K562 (cell line): ENCODE measurements at regions not wholly inside any gene's neighbourhood (a gene's known extent, or its start where the extent isn't known, plus 50 kb on each side); places are given as distances from the start of the nearest gene placed in this dataset.

Source experiments
- ATAC-seq: fragments of 200-7000 bp; cut with Tn5 transposase; 3 replicates; pipeline ENCODE4 v1.9.1; 2020; ENCODE audit warnings: moderate library complexity
- BruUV-seq: library from RNA; stranded (reverse); fragments of 400-500 nt; replicated peaks from 2 replicates; lab custom pipeline; 2021; lab: Mats Ljungman, UMichigan
- CTCF ChIA-PET: fragments of 300-600 bp; formaldehyde crosslinking; extraction: SDS; loops from one replicate; lab custom pipeline; 2021; ENCODE audit warnings: low intra/inter-chr PET ratio; lab: Yijun Ruan, JAX
- POLR2A ChIA-PET: fragments of 300-600, 350-650 bp; sonication (Branson Sonifier 250); formaldehyde crosslinking; extraction: SDS; loops from one replicate; lab custom pipeline; 2021; ENCODE audit warnings: antibody characterized with exemption, inconsistent platforms; lab: Yijun Ruan, JAX
- DNase-seq, 4 experiments: peaks; one replicate each; pipeline versions ENCODE4 v3.0.0 to v3.0.0-alpha.2; 2011 to 2018; ENCODE audit warnings: low spot score in 3 of 4, mixed read lengths in 3 of 4; ENCODE audit errors: extremely low read depth in 1 of 4
- FAIRE-seq: peaks from 2 replicates; lab custom pipeline; 2011; peaks lifted over from hg19 to GRCh38; lab: Jason Lieb, UNC
- H2AFZ ChIP-seq: 2 replicates; pipeline ENCODE4 v1.6.0; 2011; ENCODE audit warnings: low read depth, low read length, control low read depth, inconsistent platforms
- H3K27ac ChIP-seq: fragments of 200-600 bp; 3 replicates; pipeline ENCODE4 v1.8.0; 2011; ENCODE audit warnings: low read depth, mild to moderate bottlenecking, control low read depth, inconsistent platforms, low read length, moderate library complexity, mixed read lengths; ENCODE audit errors: extremely low read depth
- H3K27me3 ChIP-seq, 2 experiments: fragments of 300-600 bp in 1 of 2; 2 replicates in 1 of 2; 3 replicates in 1 of 2; pipeline versions ENCODE4 v1.6.0 to v1.8.0; 2011; ENCODE audit warnings: inconsistent platforms in 2 of 2, low read length in 2 of 2, mild to moderate bottlenecking in 1 of 2, mixed read lengths in 1 of 2, moderate library complexity in 1 of 2; ENCODE audit not compliant: control insufficient read depth in 2 of 2, insufficient read depth in 2 of 2
- H3K36me3 ChIP-seq: fragments of 300-600 bp; 3 replicates; pipeline ENCODE4 v1.8.0; 2011; ENCODE audit warnings: mild to moderate bottlenecking, low read length, inconsistent platforms; ENCODE audit not compliant: control insufficient read depth, insufficient read depth
- H3K4me1 ChIP-seq, 2 experiments: fragments of 200-600 bp in 1 of 2; replicated peaks in 1 of 2; 2 replicates in 1 of 2; 3 replicates in 1 of 2; pipeline versions ENCODE4 v1.5.1 to v1.8.0; 2011; ENCODE audit warnings: inconsistent platforms in 2 of 2, low read length in 2 of 2, mild to moderate bottlenecking in 1 of 2, mixed read lengths in 1 of 2, moderate library complexity in 1 of 2; ENCODE audit not compliant: control insufficient read depth in 2 of 2, insufficient read depth in 2 of 2
- H3K4me2 ChIP-seq: 2 replicates; pipeline ENCODE4 v1.6.1; 2011; ENCODE audit warnings: low read length, control low read depth, inconsistent platforms, mixed read lengths; ENCODE audit not compliant: insufficient read depth
- H3K4me3 ChIP-seq: fragments of 200-600 bp; sonication (generic), shearing (Covaris generic); 2 replicates; pipeline ENCODE4 v1.5.1; 2016; ENCODE audit warnings: control low read depth, inconsistent platforms
- H3K79me2 ChIP-seq: fragments of 200-600 bp; 3 replicates; pipeline ENCODE4 v1.8.0; 2011; ENCODE audit warnings: low read length, inconsistent platforms; ENCODE audit not compliant: control insufficient read depth, insufficient read depth
- H3K9ac ChIP-seq, 2 experiments: 2 replicates each; pipeline versions ENCODE4 v1.6.0 to v1.6.1; 2011; ENCODE audit warnings: low read depth in 2 of 2, low read length in 2 of 2, control low read depth in 1 of 2, inconsistent platforms in 1 of 2, mild to moderate bottlenecking in 1 of 2, mixed read lengths in 1 of 2; ENCODE audit not compliant: insufficient read depth in 1 of 2
- H3K9me1 ChIP-seq: one replicate; pipeline ENCODE4 v1.6.0; 2011; ENCODE audit warnings: inconsistent platforms, mild to moderate bottlenecking, low read length, moderate library complexity; ENCODE audit not compliant: control insufficient read depth, insufficient read depth
- H3K9me3 ChIP-seq: replicated peaks from 2 replicates; pipeline ENCODE4 v1.5.1; 2011; ENCODE audit warnings: low read depth, low read length, inconsistent platforms; ENCODE audit not compliant: control insufficient read depth, insufficient read depth
- H4K20me1 ChIP-seq: replicated peaks from 2 replicates; pipeline ENCODE4 v1.6.1; 2011; ENCODE audit warnings: low read length, inconsistent platforms, mixed read lengths; ENCODE audit not compliant: control insufficient read depth, insufficient read depth
- ADNP ChIP-seq: fragments of 200-800 bp; sonication (Bioruptor generic); IDR thresholded peaks from 2 replicates; pipeline ENCODE4 v1.6.1; 2016; ENCODE audit warnings: missing genetic modification characterization, missing compliant biosample characterization
- ARID2 ChIP-seq: fragments of 450-650 bp; IDR thresholded peaks from 2 replicates; pipeline ENCODE4 v1.6.1; 2017; ENCODE audit warnings: antibody characterized with exemption, mild to moderate bottlenecking
- HNRNPUL1 ChIP-seq: fragments of 200-400 bp; formaldehyde crosslinking; IDR thresholded peaks from 2 replicates; pipeline ENCODE4 v1.6.1; 2017; ENCODE audit warnings: low read length
- LEF1 ChIP-seq: fragments of 450-650 bp; IDR thresholded peaks from 2 replicates; pipeline ENCODE4 v1.6.1; 2016; ENCODE audit warnings: mild to moderate bottlenecking
- MAFG ChIP-seq: fragments of 450-650 bp; conservative IDR thresholded peaks from 2 replicates; pipeline ENCODE4 v1.6.1; 2016; ENCODE audit warnings: missing genetic modification characterization, missing compliant biosample characterization
- MCM3 ChIP-seq: fragments of 450-650 bp; IDR thresholded peaks from 2 replicates; pipeline ENCODE4 v1.6.1; 2016
- NEUROD1 ChIP-seq: fragments of 150-350 bp; IDR thresholded peaks from 2 replicates; pipeline ENCODE4 v1.6.1; 2014; ENCODE audit warnings: borderline replicate concordance, low read length, low read depth; ENCODE audit not compliant: partially characterized antibody
- OTX1 ChIP-seq: fragments of 450-650 bp; formaldehyde crosslinking; IDR thresholded peaks from 2 replicates; pipeline ENCODE4 v1.4.0; 2022; ENCODE audit warnings: mild to moderate bottlenecking
- RERE ChIP-seq: sonication (generic); formaldehyde crosslinking; IDR thresholded peaks from 2 replicates; pipeline ENCODE4 v1.8.0; 2023; ENCODE audit warnings: missing genetic modification reagents, mild to moderate bottlenecking, borderline replicate concordance
- RFX5 ChIP-seq: IDR thresholded peaks from 2 replicates; pipeline ENCODE4 v1.6.1; 2011; ENCODE audit warnings: low read depth, mild to moderate bottlenecking, improper control_type of control experiment, low read length
- SIN3B ChIP-seq: fragments of 450-650 bp; IDR thresholded peaks from 2 replicates; pipeline ENCODE4 v1.6.1; 2017; ENCODE audit warnings: low read depth, mild to moderate bottlenecking, moderate library complexity
- VEZF1 ChIP-seq: fragments of 200-800 bp; sonication (Bioruptor generic); IDR thresholded peaks from 2 replicates; pipeline ENCODE4 v1.6.1; 2017; ENCODE audit warnings: missing genetic modification characterization, missing compliant biosample characterization
- ZNF778 ChIP-seq: fragments of 450-650 bp; formaldehyde crosslinking; IDR thresholded peaks from 2 replicates; pipeline ENCODE4 v1.4.0; 2020; ENCODE audit warnings: mild to moderate bottlenecking, moderate library complexity
- WGBS: fragments of 100-300 bp; shearing (Covaris generic); methylation state at CpG from one replicate; pipeline ENCODE4 v1.1.6; 2016; ENCODE audit warnings: low coverage, mixed read lengths; ENCODE audit not compliant: insufficient coverage; ENCODE audit errors: missing lambda C conversion rate; 5-methylcytosine and 5-hydroxymethylcytosine counted together
- in situ Hi-C: fragments of 300-500 bp; cut with MboI; formaldehyde crosslinking; loops from 4 replicates; pipeline ENCODE4 v1.15.0; 2018; ENCODE audit warnings: inconsistent platforms, mixed read lengths
- intact Hi-C: fragments of 100-400 bp; cut with micrococcal nuclease; formaldehyde crosslinking; loops from 2 replicates; pipeline ENCODE4 v1.14.2; 2022
- TF ChIP-seq, protein P1 (sequence below): IDR thresholded peaks from 2 replicates; pipeline ENCODE4 v1.6.1; 2016; ENCODE audit warnings: missing genetic modification characterization, missing compliant biosample characterization
- TF ChIP-seq, protein P2 (sequence below): fragments of 250-450 bp; sonication (Bioruptor Pico); IDR thresholded peaks from 2 replicates; pipeline ENCODE4 v1.8.0; 2022; ENCODE audit warnings: inconsistent platforms, mild to moderate bottlenecking, moderate library complexity, borderline replicate concordance

- Histone ChIP-seq H3K9me1 (no peaks in the 10 kb centered on the region), H3K4me2 (no peak overlapping the region), H3K36me3 (no peaks in the 10 kb centered on the region), H3K27me3 (no peaks in the 10 kb centered on the region), H3K4me1 (no peaks in the 10 kb centered on the region), H4K20me1 (no peaks in the 10 kb centered on the region), H3K9ac (no peak overlapping the region), H3K4me3 (no peak overlapping the region), H3K27ac (no peak overlapping the region), H3K9me3 (no peaks in the 10 kb centered on the region), H3K79me2 (no peaks in the 10 kb centered on the region), H2AFZ (no peak overlapping the region)
- DNase-seq (no peak), ATAC-seq (no peak), FAIRE-seq (no peak)
- ChIA-PET POLR2A (no interaction called here), CTCF (no interaction called here)
- intact Hi-C loops (no loop called here), in situ Hi-C loops (no loop called here)
- no TSS peak for BruUV-seq
- 0% methylated on average over 7 of the region's 16 CpGs for WGBS
- TF ChIP-seq NEUROD1 = no peak
- no peak for TF ChIP-seq VEZF1 (CRISPR knock-in tag)
- no peak for TF ChIP-seq RFX5
- TF ChIP-seq SIN3B = no peak
- no peak for TF ChIP-seq RERE
- TF ChIP-seq OTX1 (CRISPR knock-in tag) = no peak
- no peak for TF ChIP-seq MCM3
- TF ChIP-seq ADNP (tag) = no peak
- no peak for TF ChIP-seq HNRNPUL1
- no peak for TF ChIP-seq ARID2
- TF ChIP-seq, protein P1, sequence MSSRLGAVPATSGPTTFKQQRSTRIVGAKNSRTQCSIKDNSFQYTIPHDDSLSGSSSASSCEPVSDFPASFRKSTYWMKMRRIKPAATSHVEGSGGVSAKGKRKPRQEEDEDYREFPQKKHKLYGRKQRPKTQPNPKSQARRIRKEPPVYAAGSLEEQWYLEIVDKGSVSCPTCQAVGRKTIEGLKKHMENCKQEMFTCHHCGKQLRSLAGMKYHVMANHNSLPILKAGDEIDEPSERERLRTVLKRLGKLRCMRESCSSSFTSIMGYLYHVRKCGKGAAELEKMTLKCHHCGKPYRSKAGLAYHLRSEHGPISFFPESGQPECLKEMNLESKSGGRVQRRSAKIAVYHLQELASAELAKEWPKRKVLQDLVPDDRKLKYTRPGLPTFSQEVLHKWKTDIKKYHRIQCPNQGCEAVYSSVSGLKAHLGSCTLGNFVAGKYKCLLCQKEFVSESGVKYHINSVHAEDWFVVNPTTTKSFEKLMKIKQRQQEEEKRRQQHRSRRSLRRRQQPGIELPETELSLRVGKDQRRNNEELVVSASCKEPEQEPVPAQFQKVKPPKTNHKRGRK = no peak
- TF ChIP-seq ZNF778 (CRISPR knock-in tag) = no peak
- TF ChIP-seq, protein P2, sequence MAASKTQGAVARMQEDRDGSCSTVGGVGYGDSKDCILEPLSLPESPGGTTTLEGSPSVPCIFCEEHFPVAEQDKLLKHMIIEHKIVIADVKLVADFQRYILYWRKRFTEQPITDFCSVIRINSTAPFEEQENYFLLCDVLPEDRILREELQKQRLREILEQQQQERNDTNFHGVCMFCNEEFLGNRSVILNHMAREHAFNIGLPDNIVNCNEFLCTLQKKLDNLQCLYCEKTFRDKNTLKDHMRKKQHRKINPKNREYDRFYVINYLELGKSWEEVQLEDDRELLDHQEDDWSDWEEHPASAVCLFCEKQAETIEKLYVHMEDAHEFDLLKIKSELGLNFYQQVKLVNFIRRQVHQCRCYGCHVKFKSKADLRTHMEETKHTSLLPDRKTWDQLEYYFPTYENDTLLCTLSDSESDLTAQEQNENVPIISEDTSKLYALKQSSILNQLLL (CRISPR knock-in tag) = no peak
- TF ChIP-seq MAFG (tag) = no peak
- no peak for TF ChIP-seq LEF1
Measured at GRCh38 chr4:159722052-159722451, 619.2 kb downstream of the RAPGEF2 start.
